Smooth muscle cell (in vitro differentiated cells): ENCODE measurements at regions not wholly inside any gene's neighbourhood (a gene's known extent, or its start where the extent isn't known, plus 50 kb on each side); places are given as distances from the start of the nearest gene placed in this dataset.

Source experiments
- DNase-seq: peaks from one replicate; lab custom pipeline; 2025; ENCODE audit not compliant: unreplicated experiment; lab: John Stamatoyannopoulos, UW
- H2AFZ ChIP-seq: fragments of 200-600 bp; sonication (generic); 2 replicates; pipeline ENCODE4 v1.6.0; 2016; ENCODE audit warnings: antibody characterized with exemption, low read depth, mild to moderate bottlenecking
- H3F3A ChIP-seq: fragments of 200-600 bp; sonication (generic); 2 replicates; pipeline ENCODE4 v1.6.0; 2017; ENCODE audit warnings: antibody characterized with exemption, low read depth
- H3K27ac ChIP-seq: fragments of 200-600 bp; sonication (generic); 2 replicates; pipeline ENCODE4 v1.5.1; 2016; ENCODE audit warnings: low read depth, mild to moderate bottlenecking
- H3K27me3 ChIP-seq: fragments of 200-600 bp; sonication (generic); 2 replicates; pipeline ENCODE4 v1.6.1; 2016; ENCODE audit warnings: low read depth, mild to moderate bottlenecking
- H3K36me3 ChIP-seq: fragments of 200-600 bp; sonication (generic); 2 replicates; pipeline ENCODE4 v1.5.1; 2016; ENCODE audit warnings: low read depth
- H3K4me1 ChIP-seq: fragments of 200-600 bp; sonication (generic); 2 replicates; pipeline ENCODE4 v1.5.1; 2016; ENCODE audit warnings: low read depth
- H3K4me2 ChIP-seq: fragments of 200-600 bp; sonication (generic); 2 replicates; pipeline ENCODE4 v1.6.0; 2016; ENCODE audit warnings: mild to moderate bottlenecking
- H3K4me3 ChIP-seq: fragments of 200-600 bp; sonication (generic); 2 replicates; pipeline ENCODE4 v1.5.1; 2016; ENCODE audit warnings: mild to moderate bottlenecking
- H3K79me2 ChIP-seq: fragments of 200-600 bp; sonication (generic); 2 replicates; pipeline ENCODE4 v1.6.0; 2016; ENCODE audit warnings: low read depth, mild to moderate bottlenecking
- H3K9ac ChIP-seq: fragments of 200-600 bp; sonication (generic); 2 replicates; pipeline ENCODE4 v1.6.0; 2016; ENCODE audit warnings: low read depth
- H3K9me3 ChIP-seq: fragments of 200-600 bp; sonication (generic); replicated peaks from 2 replicates; pipeline ENCODE4 v1.5.1; 2016; ENCODE audit warnings: low read depth
- H4K20me1 ChIP-seq: fragments of 200-600 bp; sonication (generic); 2 replicates; pipeline ENCODE4 v1.6.0; 2016; ENCODE audit warnings: low read depth
- WGBS: methylation state at CpG from one replicate; pipeline ENCODE4 v1.1.7; 2016; ENCODE audit warnings: low lambda C conversion rate; 5-methylcytosine and 5-hydroxymethylcytosine counted together
- TF ChIP-seq, protein P1 (sequence below): fragments of 200-600 bp; sonication (generic); IDR thresholded peaks from 2 replicates; pipeline ENCODE4 v1.5.1; 2017; ENCODE audit warnings: borderline replicate concordance, mild to moderate bottlenecking, antibody characterized with exemption; ENCODE audit not compliant: insufficient read depth, poor library complexity, severe bottlenecking

DNA sequence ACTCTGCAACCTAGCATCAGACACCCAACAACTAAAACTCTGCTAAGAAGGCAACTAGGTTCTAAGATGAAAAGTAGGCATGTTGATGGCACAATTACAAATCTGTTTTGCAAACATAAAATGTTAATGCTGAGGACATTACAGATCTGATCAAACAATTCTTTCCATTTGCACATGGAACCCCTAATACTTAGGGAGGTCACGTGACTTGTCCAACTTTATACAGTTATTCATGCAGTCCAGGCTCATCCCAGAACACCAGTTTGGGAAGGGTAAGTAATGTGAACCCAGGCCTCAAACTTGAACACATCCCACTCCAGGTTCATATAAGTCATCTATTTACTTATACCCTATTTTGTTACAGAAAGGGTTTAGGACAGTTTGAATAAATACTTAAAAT is 247.2 kb downstream of the HACE1 start:
- Histone ChIP-seq H3K79me2 (no peaks in the 10 kb centered on the region), H3F3A (peaks cover 6% of the 10 kb centered on the region), H3K27ac (no peak overlapping the region), H3K4me2 (no peak overlapping the region), H3K4me3 (no peak overlapping the region), H3K4me1 (peaks cover 8% of the 10 kb centered on the region), H3K27me3 (no peaks in the 10 kb centered on the region), H4K20me1 (no peaks in the 10 kb centered on the region), H3K9ac (no peak overlapping the region), H3K9me3 (no peaks in the 10 kb centered on the region), H2AFZ (no peak overlapping the region), H3K36me3 (no peaks in the 10 kb centered on the region)
- no peak for DNase-seq
- TF ChIP-seq, protein P1, sequence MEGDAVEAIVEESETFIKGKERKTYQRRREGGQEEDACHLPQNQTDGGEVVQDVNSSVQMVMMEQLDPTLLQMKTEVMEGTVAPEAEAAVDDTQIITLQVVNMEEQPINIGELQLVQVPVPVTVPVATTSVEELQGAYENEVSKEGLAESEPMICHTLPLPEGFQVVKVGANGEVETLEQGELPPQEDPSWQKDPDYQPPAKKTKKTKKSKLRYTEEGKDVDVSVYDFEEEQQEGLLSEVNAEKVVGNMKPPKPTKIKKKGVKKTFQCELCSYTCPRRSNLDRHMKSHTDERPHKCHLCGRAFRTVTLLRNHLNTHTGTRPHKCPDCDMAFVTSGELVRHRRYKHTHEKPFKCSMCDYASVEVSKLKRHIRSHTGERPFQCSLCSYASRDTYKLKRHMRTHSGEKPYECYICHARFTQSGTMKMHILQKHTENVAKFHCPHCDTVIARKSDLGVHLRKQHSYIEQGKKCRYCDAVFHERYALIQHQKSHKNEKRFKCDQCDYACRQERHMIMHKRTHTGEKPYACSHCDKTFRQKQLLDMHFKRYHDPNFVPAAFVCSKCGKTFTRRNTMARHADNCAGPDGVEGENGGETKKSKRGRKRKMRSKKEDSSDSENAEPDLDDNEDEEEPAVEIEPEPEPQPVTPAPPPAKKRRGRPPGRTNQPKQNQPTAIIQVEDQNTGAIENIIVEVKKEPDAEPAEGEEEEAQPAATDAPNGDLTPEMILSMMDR, result no peak
- 92% methylated on average over 1 of the region's 1 CpG for WGBS

DNA sequence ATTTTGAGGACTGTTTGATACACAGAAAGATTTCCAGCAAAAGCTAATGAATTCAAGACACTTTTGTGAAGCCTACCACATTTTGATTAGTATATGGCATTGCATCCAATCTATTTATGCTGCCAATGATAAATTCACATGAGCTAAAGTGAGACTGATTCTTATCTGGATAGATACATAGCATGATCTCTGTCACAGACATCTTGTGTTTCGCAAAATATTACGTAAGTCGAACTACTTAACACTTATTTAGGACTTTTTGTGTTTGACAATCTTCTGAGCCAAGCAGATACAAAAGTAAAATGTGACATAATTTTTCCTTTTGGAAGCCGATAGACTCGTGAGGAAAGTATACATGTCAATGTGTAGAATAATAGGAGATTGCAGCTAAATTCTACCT is 251.6 kb downstream of the HACE1 start:
- 90% methylated on average over 5 of the region's 5 CpGs for WGBS
- TF ChIP-seq, protein P1, result no peak
- H2AFZ ChIP-seq, result no peak overlapping the region

DNA sequence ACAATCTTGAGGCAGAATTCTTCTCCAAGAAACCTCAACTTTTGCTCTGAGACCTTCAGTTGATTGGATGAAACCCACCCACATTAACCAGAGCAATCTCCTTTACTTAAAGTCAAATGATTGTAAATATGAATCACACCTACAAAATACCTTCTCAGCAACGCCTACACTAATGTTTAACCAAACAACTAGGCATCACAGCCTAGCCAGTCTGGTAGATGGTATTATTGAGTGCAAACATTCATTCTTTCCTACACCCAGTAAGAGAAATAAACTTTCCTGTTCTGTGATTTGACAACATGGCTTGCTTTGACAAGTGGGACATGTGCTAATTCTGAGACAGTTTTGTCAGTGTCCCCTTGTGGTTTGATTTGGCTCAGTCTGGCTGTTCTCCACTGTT is 252.2 kb downstream of the HACE1 start:
- H3K4me2 ChIP-seq, result no peak overlapping the region
- H3K27ac ChIP-seq, result no peak overlapping the region
- no peak overlapping the region for H3K4me3 ChIP-seq
- no peaks in the 10 kb centered on the region for H3K36me3 ChIP-seq
- no peaks in the 10 kb centered on the region for H3K9me3 ChIP-seq
- no peak for DNase-seq
- TF ChIP-seq, protein P1, result no peak
- H3K27me3 ChIP-seq, result no peaks in the 10 kb centered on the region
- no peaks in the 10 kb centered on the region for H3K79me2 ChIP-seq
- 82% methylated on average over 1 of the region's 1 CpG for WGBS
- H3K4me1 ChIP-seq, result peaks cover 4% of the 10 kb centered on the region
- no peak overlapping the region for H3K9ac ChIP-seq
- H2AFZ ChIP-seq, result no peak overlapping the region
- no peaks in the 10 kb centered on the region for H4K20me1 ChIP-seq
- H3F3A ChIP-seq, result no peaks in the 10 kb centered on the region

More for the DNA sequence above, 251.6 kb downstream of the HACE1 start:
- Histone ChIP-seq H3K4me1 (peaks cover 4% of the 10 kb centered on the region), H3F3A (peaks cover 1% of the 10 kb centered on the region), H3K27me3 (no peaks in the 10 kb centered on the region), H3K79me2 (no peaks in the 10 kb centered on the region), H3K9ac (no peak overlapping the region), H3K27ac (no peak overlapping the region), H3K4me2 (no peak overlapping the region), H4K20me1 (no peaks in the 10 kb centered on the region), H3K4me3 (no peak overlapping the region), H3K9me3 (no peaks in the 10 kb centered on the region), H3K36me3 (no peaks in the 10 kb centered on the region)
- no peak for DNase-seq

DNA sequence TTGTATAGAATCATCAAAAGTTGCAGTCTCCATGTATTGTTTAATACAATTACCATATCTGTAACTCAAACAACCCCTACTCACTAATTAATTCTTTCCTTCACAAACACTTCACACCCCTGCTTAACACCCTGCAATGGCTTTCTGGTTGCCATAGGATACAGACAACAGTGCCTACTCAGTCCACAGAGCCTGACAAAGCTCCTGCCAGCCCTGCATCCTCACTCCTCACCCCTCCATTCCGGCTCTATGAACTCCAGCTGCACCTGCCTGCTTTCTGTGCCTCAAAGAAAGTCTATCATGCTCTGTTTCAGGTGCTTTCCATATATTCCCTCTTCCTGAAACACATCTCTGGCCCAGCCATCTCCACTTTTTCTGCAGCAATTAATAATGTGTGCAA is 253.4 kb downstream of the HACE1 start:
- 91% methylated on average over 1 of the region's 1 CpG for WGBS
- H3K9me3 ChIP-seq, result no peaks in the 10 kb centered on the region
- H3K4me1 ChIP-seq, result peaks cover 4% of the 10 kb centered on the region
- H3K4me2 ChIP-seq, result no peak overlapping the region
- no peaks in the 10 kb centered on the region for H3F3A ChIP-seq
- H3K4me3 ChIP-seq, result no peak overlapping the region
- no peaks in the 10 kb centered on the region for H3K36me3 ChIP-seq
- H3K27ac ChIP-seq, result no peak overlapping the region
- DNase-seq, result no peak
- H2AFZ ChIP-seq, result no peak overlapping the region
- H3K27me3 ChIP-seq, result no peaks in the 10 kb centered on the region
- TF ChIP-seq, protein P1, result no peak
- no peak overlapping the region for H3K9ac ChIP-seq
- no peaks in the 10 kb centered on the region for H4K20me1 ChIP-seq
- no peaks in the 10 kb centered on the region for H3K79me2 ChIP-seq
